ENCODE measurements at regions not wholly inside any gene's neighbourhood (a gene's known extent, or its start where the extent isn't known, plus 50 kb on each side); places are given as distances from the start of the nearest gene placed in this dataset.

- ChIA-PET CTCF (no interaction called here), POLR2A (ENCODE audit: unreplicated experiment) (no interaction called here)
- no peaks in the 10 kb centered on the region for H3K9me3 ChIP-seq (ENCODE audit: insufficient read depth, low read depth)
- TF ChIP-seq, protein P1, sequence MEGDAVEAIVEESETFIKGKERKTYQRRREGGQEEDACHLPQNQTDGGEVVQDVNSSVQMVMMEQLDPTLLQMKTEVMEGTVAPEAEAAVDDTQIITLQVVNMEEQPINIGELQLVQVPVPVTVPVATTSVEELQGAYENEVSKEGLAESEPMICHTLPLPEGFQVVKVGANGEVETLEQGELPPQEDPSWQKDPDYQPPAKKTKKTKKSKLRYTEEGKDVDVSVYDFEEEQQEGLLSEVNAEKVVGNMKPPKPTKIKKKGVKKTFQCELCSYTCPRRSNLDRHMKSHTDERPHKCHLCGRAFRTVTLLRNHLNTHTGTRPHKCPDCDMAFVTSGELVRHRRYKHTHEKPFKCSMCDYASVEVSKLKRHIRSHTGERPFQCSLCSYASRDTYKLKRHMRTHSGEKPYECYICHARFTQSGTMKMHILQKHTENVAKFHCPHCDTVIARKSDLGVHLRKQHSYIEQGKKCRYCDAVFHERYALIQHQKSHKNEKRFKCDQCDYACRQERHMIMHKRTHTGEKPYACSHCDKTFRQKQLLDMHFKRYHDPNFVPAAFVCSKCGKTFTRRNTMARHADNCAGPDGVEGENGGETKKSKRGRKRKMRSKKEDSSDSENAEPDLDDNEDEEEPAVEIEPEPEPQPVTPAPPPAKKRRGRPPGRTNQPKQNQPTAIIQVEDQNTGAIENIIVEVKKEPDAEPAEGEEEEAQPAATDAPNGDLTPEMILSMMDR (conservative IDR thresholded peaks at IDR 0.05) = no peak
- TF ChIP-seq EZH2 (IDR thresholded peaks at IDR 0.05; ENCODE audit: low read depth) = no peak
- no peak overlapping the region for H2AFZ ChIP-seq
- no peaks in the 10 kb centered on the region for H3K79me2 ChIP-seq (ENCODE audit: low read depth)
- H3K4me3 ChIP-seq = no peak overlapping the region
- H4K20me1 ChIP-seq (ENCODE audit: insufficient read depth) = no peaks in the 10 kb centered on the region
- no peaks in the 10 kb centered on the region for H3K36me3 ChIP-seq (ENCODE audit: low read depth)
- H3F3A ChIP-seq (ENCODE audit: insufficient read depth, low read depth) = no peaks in the 10 kb centered on the region
- no peaks in the 10 kb centered on the region for H3K4me1 ChIP-seq (replicated peaks; ENCODE audit: insufficient read depth)
- H3K27ac ChIP-seq = no peak overlapping the region
- no peak for DNase-seq
- intact Hi-C loops (cut with micrococcal nuclease; ENCODE audit: unreplicated experiment) = no loop called here
- no peaks in the 10 kb centered on the region for H3K9me2 ChIP-seq (ENCODE audit: insufficient read depth)
- H3K27me3 ChIP-seq (ENCODE audit: insufficient read depth, low read depth) = no peaks in the 10 kb centered on the region
- BruUV-seq (replicated peaks) = no TSS peak
- H3K4me2 ChIP-seq = no peak overlapping the region
Observed at GRCh38 chr13:58933475-58933874, 1230.3 kb downstream of the DIAPH3 start.

- ChIA-PET POLR2A (ENCODE audit: unreplicated experiment) (no interaction called here), CTCF (no interaction called here)
- BruUV-seq (replicated peaks) = no TSS peak
- Histone ChIP-seq H3K27ac (no peak overlapping the region), H3K79me2 (ENCODE audit: low read depth) (no peaks in the 10 kb centered on the region), H3F3A (ENCODE audit: insufficient read depth, low read depth) (no peaks in the 10 kb centered on the region), H3K4me3 (no peak overlapping the region), H3K9me3 (ENCODE audit: insufficient read depth, low read depth) (no peaks in the 10 kb centered on the region), H3K4me1 (replicated peaks; ENCODE audit: insufficient read depth) (no peaks in the 10 kb centered on the region), H2AFZ (no peak overlapping the region), H3K36me3 (ENCODE audit: low read depth) (no peaks in the 10 kb centered on the region), H3K27me3 (ENCODE audit: insufficient read depth, low read depth) (no peaks in the 10 kb centered on the region), H3K9me2 (ENCODE audit: insufficient read depth) (no peaks in the 10 kb centered on the region), H3K4me2 (no peak overlapping the region), H4K20me1 (ENCODE audit: insufficient read depth) (no peaks in the 10 kb centered on the region)
- intact Hi-C loops (cut with micrococcal nuclease; ENCODE audit: unreplicated experiment) = no loop called here
- no peak for DNase-seq
- no peak for TF ChIP-seq EZH2 (IDR thresholded peaks at IDR 0.05; ENCODE audit: low read depth)
- TF ChIP-seq, protein P1 (conservative IDR thresholded peaks at IDR 0.05) = no peak
Observed at GRCh38 chr13:58935689-58936088, 1228.0 kb downstream of the DIAPH3 start.

DNA sequence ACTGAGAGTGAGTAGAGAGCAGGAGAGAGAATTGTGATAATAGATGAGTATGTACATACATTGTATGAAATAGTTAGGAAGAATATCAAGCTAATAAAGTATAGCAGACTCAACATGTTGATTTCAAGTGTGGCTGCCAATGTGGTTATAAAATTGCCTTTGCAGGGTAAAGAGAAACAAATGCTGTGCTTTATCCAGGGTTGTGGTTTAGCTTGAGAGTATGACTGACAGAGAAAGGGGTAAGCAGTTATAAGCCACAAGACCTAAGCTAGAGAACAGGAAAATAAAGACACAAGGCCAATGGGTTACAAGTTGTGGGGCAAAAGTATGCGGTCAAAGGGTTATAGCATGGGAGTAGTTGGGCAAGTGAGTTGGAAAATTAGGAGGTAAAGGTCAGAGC is 1217.5 kb downstream of the DIAPH3 start:
- no peaks in the 10 kb centered on the region for H3F3A ChIP-seq (ENCODE audit: insufficient read depth, low read depth)
- 0 out of 2 replicates have a peak, but pooled peaks cover 4% of the 10 kb centered on the region for H3K9me3 ChIP-seq (ENCODE audit: insufficient read depth, low read depth)
- H3K36me3 ChIP-seq (ENCODE audit: low read depth) = no peaks in the 10 kb centered on the region
- H3K4me3 ChIP-seq = no peak overlapping the region
- no TSS peak for BruUV-seq (replicated peaks)
- no peak for DNase-seq
- no peaks in the 10 kb centered on the region for H4K20me1 ChIP-seq (ENCODE audit: insufficient read depth)
- no peaks in the 10 kb centered on the region for H3K4me1 ChIP-seq (replicated peaks; ENCODE audit: insufficient read depth)
- no peak overlapping the region for H2AFZ ChIP-seq
- no peaks in the 10 kb centered on the region for H3K79me2 ChIP-seq (ENCODE audit: low read depth)
- no peak overlapping the region for H3K4me2 ChIP-seq
- TF ChIP-seq, protein P1 (conservative IDR thresholded peaks at IDR 0.05) = no peak
- no peak for TF ChIP-seq EZH2 (IDR thresholded peaks at IDR 0.05; ENCODE audit: low read depth)
- H3K27ac ChIP-seq = no peak overlapping the region
- no peaks in the 10 kb centered on the region for H3K27me3 ChIP-seq (ENCODE audit: insufficient read depth, low read depth)
- POLR2A ChIA-PET (ENCODE audit: unreplicated experiment) = no interaction called here
- no peaks in the 10 kb centered on the region for H3K9me2 ChIP-seq (ENCODE audit: insufficient read depth)
- CTCF ChIA-PET = no interaction called here
- intact Hi-C loops (cut with micrococcal nuclease; ENCODE audit: unreplicated experiment) = no loop called here
